ENCODE measurements at regions not wholly inside any gene's neighbourhood (a gene's known extent, or its start where the extent isn't known, plus 50 kb on each side); places are given as distances from the start of the nearest gene placed in this dataset.

GRCh38 chr9:38257626-38258215 is 134.8 kb upstream of the ALDH1B1 start:
- H3K4me2 ChIP-seq (ENCODE audit: low read depth, low read length, poor library complexity, severe bottlenecking): no peak overlapping the region
- no peak overlapping the region for H3K9ac ChIP-seq (ENCODE audit: low read depth, low read length, poor library complexity, severe bottlenecking)
- H3K9me2 ChIP-seq (replicated peaks; ENCODE audit: low read depth, low read length): no peaks in the 10 kb centered on the region
- H3F3A ChIP-seq (ENCODE audit: low read depth): no peaks in the 10 kb centered on the region
- no peaks in the 10 kb centered on the region for H3K79me2 ChIP-seq (ENCODE audit: insufficient read depth, low read length)
- no peaks in the 10 kb centered on the region for H3K4me1 ChIP-seq (ENCODE audit: insufficient read depth, low read length, poor library complexity, severe bottlenecking)
- no peaks in the 10 kb centered on the region for H4K20me1 ChIP-seq (ENCODE audit: insufficient read depth, low read length, poor library complexity, severe bottlenecking)
- no peaks in the 10 kb centered on the region for H3K27me3 ChIP-seq (ENCODE audit: insufficient read depth, low read length, poor library complexity, severe bottlenecking)
- TF ChIP-seq, protein P1, sequence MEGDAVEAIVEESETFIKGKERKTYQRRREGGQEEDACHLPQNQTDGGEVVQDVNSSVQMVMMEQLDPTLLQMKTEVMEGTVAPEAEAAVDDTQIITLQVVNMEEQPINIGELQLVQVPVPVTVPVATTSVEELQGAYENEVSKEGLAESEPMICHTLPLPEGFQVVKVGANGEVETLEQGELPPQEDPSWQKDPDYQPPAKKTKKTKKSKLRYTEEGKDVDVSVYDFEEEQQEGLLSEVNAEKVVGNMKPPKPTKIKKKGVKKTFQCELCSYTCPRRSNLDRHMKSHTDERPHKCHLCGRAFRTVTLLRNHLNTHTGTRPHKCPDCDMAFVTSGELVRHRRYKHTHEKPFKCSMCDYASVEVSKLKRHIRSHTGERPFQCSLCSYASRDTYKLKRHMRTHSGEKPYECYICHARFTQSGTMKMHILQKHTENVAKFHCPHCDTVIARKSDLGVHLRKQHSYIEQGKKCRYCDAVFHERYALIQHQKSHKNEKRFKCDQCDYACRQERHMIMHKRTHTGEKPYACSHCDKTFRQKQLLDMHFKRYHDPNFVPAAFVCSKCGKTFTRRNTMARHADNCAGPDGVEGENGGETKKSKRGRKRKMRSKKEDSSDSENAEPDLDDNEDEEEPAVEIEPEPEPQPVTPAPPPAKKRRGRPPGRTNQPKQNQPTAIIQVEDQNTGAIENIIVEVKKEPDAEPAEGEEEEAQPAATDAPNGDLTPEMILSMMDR (conservative IDR thresholded peaks at IDR 0.05; ENCODE audit: low read length): no peak
- no peak for TF ChIP-seq EZH2phosphoT487 (IDR thresholded peaks at IDR 0.05; ENCODE audit: borderline replicate concordance)
- no peaks in the 10 kb centered on the region for H3K9me3 ChIP-seq (ENCODE audit: insufficient read depth, low read depth, low read length)
- H2AFZ ChIP-seq (ENCODE audit: low read length): no peak overlapping the region
- H3K36me3 ChIP-seq (ENCODE audit: insufficient read depth, low read length): no peaks in the 10 kb centered on the region
- no peak overlapping the region for H3K4me3 ChIP-seq (ENCODE audit: low read length, poor library complexity, severe bottlenecking)

DNA sequence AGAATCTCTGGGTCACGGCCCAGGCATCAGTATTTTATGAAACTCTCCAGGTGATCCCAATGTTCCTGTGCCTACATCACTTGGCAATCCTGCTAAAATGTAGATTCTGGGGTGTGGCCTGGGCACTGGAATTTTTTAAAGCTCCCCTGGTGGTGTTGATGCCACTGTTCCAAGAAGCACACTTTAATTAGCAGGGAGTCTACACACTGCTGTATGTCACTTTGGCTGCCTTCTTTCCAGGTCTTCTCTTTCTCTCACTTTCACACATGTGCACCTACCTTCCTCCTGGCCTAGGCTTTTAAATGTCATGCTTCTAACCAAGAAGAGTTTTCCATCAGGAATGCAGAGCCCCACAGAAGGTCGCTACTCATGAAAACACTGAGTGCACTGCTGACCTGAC is 136.0 kb upstream of the ALDH1B1 start:
- TF ChIP-seq EZH2phosphoT487 (IDR thresholded peaks at IDR 0.05; ENCODE audit: borderline replicate concordance): no peak
- TF ChIP-seq, protein P1 (conservative IDR thresholded peaks at IDR 0.05; ENCODE audit: low read length): no peak
- Histone ChIP-seq H3K9me3 (ENCODE audit: insufficient read depth, low read depth, low read length) (no peaks in the 10 kb centered on the region), H3K4me2 (ENCODE audit: low read depth, low read length, poor library complexity, severe bottlenecking) (no peak overlapping the region)

GRCh38 chr9:38255599-38255998 is 136.9 kb upstream of the ALDH1B1 start:
- TF ChIP-seq, protein P1 (conservative IDR thresholded peaks at IDR 0.05; ENCODE audit: low read length): no peak
- TF ChIP-seq EZH2phosphoT487 (IDR thresholded peaks at IDR 0.05; ENCODE audit: borderline replicate concordance): no peak
- Histone ChIP-seq H3K4me2 (ENCODE audit: low read depth, low read length, poor library complexity, severe bottlenecking) (no peak overlapping the region), H3K9me3 (ENCODE audit: insufficient read depth, low read depth, low read length) (no peaks in the 10 kb centered on the region), H2AFZ (ENCODE audit: low read length) (no peak overlapping the region), H4K20me1 (ENCODE audit: insufficient read depth, low read length, poor library complexity, severe bottlenecking) (no peaks in the 10 kb centered on the region), H3K4me3 (ENCODE audit: low read length, poor library complexity, severe bottlenecking) (no peak overlapping the region), H3F3A (ENCODE audit: low read depth) (no peaks in the 10 kb centered on the region), H3K79me2 (ENCODE audit: insufficient read depth, low read length) (no peaks in the 10 kb centered on the region), H3K27me3 (ENCODE audit: insufficient read depth, low read length, poor library complexity, severe bottlenecking) (no peaks in the 10 kb centered on the region), H3K36me3 (ENCODE audit: insufficient read depth, low read length) (no peaks in the 10 kb centered on the region), H3K4me1 (ENCODE audit: insufficient read depth, low read length, poor library complexity, severe bottlenecking) (no peaks in the 10 kb centered on the region), H3K9ac (ENCODE audit: low read depth, low read length, poor library complexity, severe bottlenecking) (no peak overlapping the region), H3K9me2 (replicated peaks; ENCODE audit: low read depth, low read length) (no peaks in the 10 kb centered on the region)

More for the DNA sequence above, 136.0 kb upstream of the ALDH1B1 start:
- Histone ChIP-seq H3K36me3 (ENCODE audit: insufficient read depth, low read length) (no peaks in the 10 kb centered on the region), H3K79me2 (ENCODE audit: insufficient read depth, low read length) (no peaks in the 10 kb centered on the region), H3K9me2 (replicated peaks; ENCODE audit: low read depth, low read length) (no peaks in the 10 kb centered on the region), H3K4me1 (ENCODE audit: insufficient read depth, low read length, poor library complexity, severe bottlenecking) (no peaks in the 10 kb centered on the region), H4K20me1 (ENCODE audit: insufficient read depth, low read length, poor library complexity, severe bottlenecking) (no peaks in the 10 kb centered on the region), H2AFZ (ENCODE audit: low read length) (no peak overlapping the region), H3K4me3 (ENCODE audit: low read length, poor library complexity, severe bottlenecking) (no peak overlapping the region), H3F3A (ENCODE audit: low read depth) (no peaks in the 10 kb centered on the region), H3K9ac (ENCODE audit: low read depth, low read length, poor library complexity, severe bottlenecking) (no peak overlapping the region), H3K27me3 (ENCODE audit: insufficient read depth, low read length, poor library complexity, severe bottlenecking) (no peaks in the 10 kb centered on the region)

Measured in Loucy (cell line).